GM12874 (cell line): ENCODE measurements at regions not wholly inside any gene's neighbourhood (a gene's known extent, or its start where the extent isn't known, plus 50 kb on each side); places are given as distances from the start of the nearest gene placed in this dataset.

ENCODE experiments used
- TF ChIP-seq, protein P1 (sequence below): IDR thresholded peaks from 2 replicates; pipeline ENCODE4 v1.5.1; 2011; ENCODE audit warnings: low read depth, mild to moderate bottlenecking, control low read depth, low read length, moderate library complexity; ENCODE audit not compliant: insufficient read depth

GRCh38 chr6:220312-220711 is 72.0 kb upstream of the DUSP22 start:
- TF ChIP-seq, protein P1, sequence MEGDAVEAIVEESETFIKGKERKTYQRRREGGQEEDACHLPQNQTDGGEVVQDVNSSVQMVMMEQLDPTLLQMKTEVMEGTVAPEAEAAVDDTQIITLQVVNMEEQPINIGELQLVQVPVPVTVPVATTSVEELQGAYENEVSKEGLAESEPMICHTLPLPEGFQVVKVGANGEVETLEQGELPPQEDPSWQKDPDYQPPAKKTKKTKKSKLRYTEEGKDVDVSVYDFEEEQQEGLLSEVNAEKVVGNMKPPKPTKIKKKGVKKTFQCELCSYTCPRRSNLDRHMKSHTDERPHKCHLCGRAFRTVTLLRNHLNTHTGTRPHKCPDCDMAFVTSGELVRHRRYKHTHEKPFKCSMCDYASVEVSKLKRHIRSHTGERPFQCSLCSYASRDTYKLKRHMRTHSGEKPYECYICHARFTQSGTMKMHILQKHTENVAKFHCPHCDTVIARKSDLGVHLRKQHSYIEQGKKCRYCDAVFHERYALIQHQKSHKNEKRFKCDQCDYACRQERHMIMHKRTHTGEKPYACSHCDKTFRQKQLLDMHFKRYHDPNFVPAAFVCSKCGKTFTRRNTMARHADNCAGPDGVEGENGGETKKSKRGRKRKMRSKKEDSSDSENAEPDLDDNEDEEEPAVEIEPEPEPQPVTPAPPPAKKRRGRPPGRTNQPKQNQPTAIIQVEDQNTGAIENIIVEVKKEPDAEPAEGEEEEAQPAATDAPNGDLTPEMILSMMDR: no peak

DNA sequence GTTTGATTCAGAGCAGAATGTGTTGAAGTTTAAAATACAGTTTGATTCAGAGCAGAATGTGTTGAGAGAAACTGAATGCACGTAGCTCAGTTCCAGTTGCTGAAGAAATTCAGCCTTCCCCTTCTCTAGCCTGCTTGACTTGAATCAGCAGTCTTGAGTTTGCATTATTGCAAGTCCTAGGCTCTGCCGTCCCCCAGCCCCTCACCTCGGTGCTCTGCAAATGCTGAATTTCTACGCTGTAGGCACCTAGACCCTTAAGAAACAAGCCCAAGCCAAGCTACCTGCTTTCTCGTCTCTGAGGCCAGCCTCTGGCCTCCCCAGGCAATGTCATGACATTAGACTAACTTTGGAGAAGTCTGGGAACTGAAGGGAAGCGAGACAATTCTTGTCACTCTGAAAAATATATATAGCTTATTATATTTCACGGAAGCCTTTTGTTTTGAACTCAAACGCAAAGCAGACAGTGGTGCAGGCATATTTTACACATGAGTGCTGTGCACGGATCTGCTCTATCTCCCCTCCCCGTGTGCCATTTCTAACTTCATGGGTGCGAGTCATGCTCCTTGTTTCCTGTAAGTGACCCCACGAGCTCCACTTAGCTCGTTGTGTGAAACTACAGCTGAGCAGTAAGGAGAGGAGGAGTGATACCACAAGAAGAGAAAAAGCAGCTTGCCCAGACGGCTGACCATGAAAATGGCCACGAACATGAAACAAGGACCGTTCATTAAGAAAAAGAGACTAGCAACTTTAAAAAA is 71.4 kb upstream of the DUSP22 start:
- TF ChIP-seq, protein P1: no peak

DNA sequence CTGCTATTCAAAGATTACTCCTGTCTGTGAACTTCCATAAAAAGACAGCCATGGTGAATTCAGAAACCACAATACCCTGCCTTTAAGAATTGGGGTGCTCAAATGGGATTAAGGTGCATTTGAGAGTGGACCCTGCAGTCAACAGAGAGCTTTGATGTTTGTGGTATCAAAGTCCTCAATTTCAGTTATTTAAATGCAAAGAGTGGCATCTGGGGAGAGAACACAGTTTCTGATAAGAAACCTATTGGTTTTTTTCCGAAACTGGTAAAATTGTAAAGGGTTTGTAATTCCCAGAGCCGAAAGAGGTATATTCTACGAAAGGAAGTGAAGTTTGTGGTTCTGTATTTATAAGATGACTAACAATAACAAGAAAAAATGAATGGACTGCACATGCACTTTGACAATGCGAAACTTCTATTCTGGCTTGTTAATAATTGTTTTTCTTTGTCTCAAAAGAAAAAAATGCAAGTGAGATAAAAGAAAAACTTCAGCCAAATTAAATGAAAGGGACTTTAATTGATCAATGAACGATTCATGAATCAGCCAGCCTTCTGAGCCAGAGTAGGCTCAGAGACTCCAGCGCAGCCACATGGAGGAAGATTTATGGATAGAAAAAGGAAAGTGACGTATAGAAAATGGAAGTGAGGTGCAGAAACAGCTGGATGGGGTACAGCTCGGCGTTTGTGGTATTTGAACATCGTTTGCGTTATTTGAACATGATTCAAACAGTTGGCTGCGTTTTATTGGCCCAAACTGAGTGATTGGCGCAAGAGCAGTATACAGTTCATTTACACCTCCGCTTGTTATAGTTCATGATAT is 70.5 kb upstream of the DUSP22 start:
- TF ChIP-seq, protein P1: no peak

GRCh38 chr6:222468-222867 is 69.8 kb upstream of the DUSP22 start:
- TF ChIP-seq, protein P1: no peak

DNA sequence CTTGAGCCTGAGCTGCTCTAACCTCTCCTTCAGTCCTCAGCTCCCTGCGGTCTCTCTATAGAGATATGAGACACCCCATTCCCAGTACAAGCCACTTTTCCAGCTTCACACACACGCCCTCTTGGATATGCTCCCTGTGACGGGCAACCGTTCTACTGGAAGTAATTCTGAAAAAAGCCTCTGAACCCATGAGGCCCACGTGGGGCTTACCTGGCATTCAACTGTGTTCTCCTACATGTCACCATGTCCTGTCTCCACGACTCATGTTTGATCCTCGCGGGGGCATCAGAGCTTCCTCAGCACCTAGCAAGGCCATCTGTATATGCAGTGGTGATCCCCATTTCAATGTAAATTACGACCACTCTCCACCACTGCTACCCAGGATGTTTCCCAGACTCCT is 69.2 kb upstream of the DUSP22 start:
- TF ChIP-seq, protein P1: no peak

DNA sequence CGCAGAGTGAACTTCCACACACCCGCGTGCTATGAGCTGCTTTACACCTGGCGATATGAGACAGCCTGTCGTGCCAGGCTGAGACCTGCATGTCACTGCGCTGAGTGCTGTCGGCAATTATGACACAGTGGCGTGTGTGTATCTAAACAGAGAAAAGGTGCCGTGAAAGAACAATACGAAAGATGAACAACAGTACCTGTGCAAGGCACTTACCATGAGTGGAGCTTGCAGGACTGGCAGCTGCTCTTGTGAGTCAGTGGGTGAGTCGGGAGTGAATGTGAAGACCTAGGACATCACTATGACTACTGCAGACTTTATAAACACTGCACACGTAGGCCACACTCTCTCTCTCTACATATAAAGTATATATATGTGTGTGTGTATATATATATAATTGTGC is 68.5 kb upstream of the DUSP22 start:
- TF ChIP-seq, protein P1: no peak

DNA sequence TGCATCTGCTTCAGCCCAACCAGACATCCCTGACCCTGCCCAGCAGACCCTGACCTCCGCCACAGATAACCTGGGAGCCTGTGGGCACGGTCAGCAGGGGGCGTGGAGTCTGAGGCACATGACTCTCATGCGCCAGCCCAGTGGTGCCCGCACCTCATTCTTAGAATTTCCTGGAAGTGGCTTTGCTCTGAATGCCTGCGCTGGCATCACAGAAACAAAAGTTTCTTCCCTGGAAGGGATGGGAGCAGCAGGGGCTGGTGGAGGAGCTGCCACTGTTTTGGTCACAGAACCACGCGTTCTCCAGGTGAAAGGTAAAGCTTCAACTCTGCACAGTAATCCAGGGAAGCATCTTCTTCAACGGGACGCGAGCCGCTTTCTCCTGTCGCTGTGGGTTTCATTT is 67.9 kb upstream of the DUSP22 start:
- TF ChIP-seq, protein P1: no peak
